GM20000 (cell line): ENCODE measurements at regions not wholly inside any gene's neighbourhood (a gene's known extent, or its start where the extent isn't known, plus 50 kb on each side); places are given as distances from the start of the nearest gene placed in this dataset.

ENCODE experiments used
- DNase-seq: peaks from one replicate; pipeline ENCODE4 v3.0.0; 2012; ENCODE audit warnings: low spot score
- CTCF ChIP-seq: IDR thresholded peaks from 2 replicates; pipeline ENCODE4 v1.5.1; 2012; ENCODE audit warnings: mild to moderate bottlenecking, control low read depth; ENCODE audit errors: extremely low read depth, missing control alignments

- no peak for DNase-seq
- TF ChIP-seq CTCF: no peak
These were observed 285.1 kb upstream of the CAND1 start for GRCh38 chr12:66984077-66984476.

GRCh38 chr12:66984962-66985361 is 284.2 kb upstream of the CAND1 start:
- no peak for DNase-seq
- no peak for TF ChIP-seq CTCF

GRCh38 chr12:66999141-66999540 is 270.0 kb upstream of the CAND1 start:
- DNase-seq: no peak
- no peak for TF ChIP-seq CTCF

GRCh38 chr12:67001251-67001650 is 267.9 kb upstream of the CAND1 start:
- DNase-seq: no peak
- TF ChIP-seq CTCF: no peak

GRCh38 chr12:67002720-67003119 is 266.4 kb upstream of the CAND1 start:
- no peak for DNase-seq
- TF ChIP-seq CTCF: no peak

GRCh38 chr12:67006610-67007009 is 262.5 kb upstream of the CAND1 start:
- TF ChIP-seq CTCF: no peak
- no peak for DNase-seq

GRCh38 chr12:67014642-67015041 is 254.5 kb upstream of the CAND1 start:
- TF ChIP-seq CTCF: no peak

More at GRCh38 chr12:67014642-67015041, 254.5 kb upstream of the CAND1 start:
- DNase-seq: no peak
